Smooth muscle cell (in vitro differentiated cells): ENCODE measurements at regions not wholly inside any gene's neighbourhood (a gene's known extent, or its start where the extent isn't known, plus 50 kb on each side); places are given as distances from the start of the nearest gene placed in this dataset.

ENCODE experiments used
- DNase-seq: peaks from one replicate; lab custom pipeline; 2025; ENCODE audit not compliant: unreplicated experiment; lab: John Stamatoyannopoulos, UW
- H2AFZ ChIP-seq: fragments of 200-600 bp; sonication (generic); 2 replicates; pipeline ENCODE4 v1.6.0; 2016; ENCODE audit warnings: antibody characterized with exemption, low read depth, mild to moderate bottlenecking
- H3F3A ChIP-seq: fragments of 200-600 bp; sonication (generic); 2 replicates; pipeline ENCODE4 v1.6.0; 2017; ENCODE audit warnings: antibody characterized with exemption, low read depth
- H3K27ac ChIP-seq: fragments of 200-600 bp; sonication (generic); 2 replicates; pipeline ENCODE4 v1.5.1; 2016; ENCODE audit warnings: low read depth, mild to moderate bottlenecking
- H3K27me3 ChIP-seq: fragments of 200-600 bp; sonication (generic); 2 replicates; pipeline ENCODE4 v1.6.1; 2016; ENCODE audit warnings: low read depth, mild to moderate bottlenecking
- H3K36me3 ChIP-seq: fragments of 200-600 bp; sonication (generic); 2 replicates; pipeline ENCODE4 v1.5.1; 2016; ENCODE audit warnings: low read depth
- H3K4me1 ChIP-seq: fragments of 200-600 bp; sonication (generic); 2 replicates; pipeline ENCODE4 v1.5.1; 2016; ENCODE audit warnings: low read depth
- H3K4me2 ChIP-seq: fragments of 200-600 bp; sonication (generic); 2 replicates; pipeline ENCODE4 v1.6.0; 2016; ENCODE audit warnings: mild to moderate bottlenecking
- H3K4me3 ChIP-seq: fragments of 200-600 bp; sonication (generic); 2 replicates; pipeline ENCODE4 v1.5.1; 2016; ENCODE audit warnings: mild to moderate bottlenecking
- H3K79me2 ChIP-seq: fragments of 200-600 bp; sonication (generic); 2 replicates; pipeline ENCODE4 v1.6.0; 2016; ENCODE audit warnings: low read depth, mild to moderate bottlenecking
- H3K9ac ChIP-seq: fragments of 200-600 bp; sonication (generic); 2 replicates; pipeline ENCODE4 v1.6.0; 2016; ENCODE audit warnings: low read depth
- H3K9me3 ChIP-seq: fragments of 200-600 bp; sonication (generic); replicated peaks from 2 replicates; pipeline ENCODE4 v1.5.1; 2016; ENCODE audit warnings: low read depth
- H4K20me1 ChIP-seq: fragments of 200-600 bp; sonication (generic); 2 replicates; pipeline ENCODE4 v1.6.0; 2016; ENCODE audit warnings: low read depth
- CTCF ChIP-seq: fragments of 200-600 bp; sonication (generic); IDR thresholded peaks from 2 replicates; pipeline ENCODE4 v1.5.1; 2017; ENCODE audit warnings: borderline replicate concordance, mild to moderate bottlenecking, antibody characterized with exemption; ENCODE audit not compliant: insufficient read depth, poor library complexity, severe bottlenecking
- WGBS: methylation state at CpG from one replicate; pipeline ENCODE4 v1.1.7; 2016; ENCODE audit warnings: low lambda C conversion rate; 5-methylcytosine and 5-hydroxymethylcytosine counted together

GRCh38 chr10:43888586-43888985, 239.9 kb upstream of the ZNF32 start:
- no peak overlapping the region for H3K27ac ChIP-seq
- H3K9ac ChIP-seq = no peak overlapping the region
- no peak overlapping the region for H2AFZ ChIP-seq
- no peaks in the 10 kb centered on the region for H4K20me1 ChIP-seq
- H3F3A ChIP-seq = peaks cover 11% of the 10 kb centered on the region
- peaks cover 6% of the 10 kb centered on the region for H3K27me3 ChIP-seq
- H3K4me2 ChIP-seq = peak overlapping the region; percentile 36
- no peak for TF ChIP-seq CTCF
- H3K4me1 ChIP-seq = peaks cover 9% of the 10 kb centered on the region
- no peaks in the 10 kb centered on the region for H3K36me3 ChIP-seq
- DNase-seq = no peak
- 43% methylated on average over 3 of the region's 3 CpGs for WGBS
- no peaks in the 10 kb centered on the region for H3K79me2 ChIP-seq
- no peak overlapping the region for H3K4me3 ChIP-seq
- no peaks in the 10 kb centered on the region for H3K9me3 ChIP-seq

GRCh38 chr10:43885842-43886241, 237.2 kb upstream of the ZNF32 start:
- H3K27ac ChIP-seq = no peak overlapping the region
- no peak for DNase-seq
- H3F3A ChIP-seq = no peaks in the 10 kb centered on the region
- no peaks in the 10 kb centered on the region for H3K36me3 ChIP-seq
- no peak overlapping the region for H3K9ac ChIP-seq
- peaks cover 3% of the 10 kb centered on the region for H3K4me1 ChIP-seq
- no peaks in the 10 kb centered on the region for H3K79me2 ChIP-seq
- WGBS = 94% methylated on average over 2 of the region's 2 CpGs
- H3K27me3 ChIP-seq = peaks cover 6% of the 10 kb centered on the region
- no peaks in the 10 kb centered on the region for H3K9me3 ChIP-seq
- no peak overlapping the region for H3K4me3 ChIP-seq
- H2AFZ ChIP-seq = no peak overlapping the region
- H3K4me2 ChIP-seq = no peak overlapping the region
- no peaks in the 10 kb centered on the region for H4K20me1 ChIP-seq
- no peak for TF ChIP-seq CTCF

- Histone ChIP-seq H4K20me1 (no peaks in the 10 kb centered on the region), H3K4me2 (no peak overlapping the region), H3K27ac (no peak overlapping the region), H3K27me3 (peaks cover 6% of the 10 kb centered on the region), H3K4me1 (peaks cover under 1% of the 10 kb centered on the region), H3K79me2 (no peaks in the 10 kb centered on the region), H3K9ac (no peak overlapping the region), H3F3A (no peaks in the 10 kb centered on the region), H2AFZ (no peak overlapping the region), H3K4me3 (no peak overlapping the region), H3K9me3 (no peaks in the 10 kb centered on the region), H3K36me3 (no peaks in the 10 kb centered on the region)
- WGBS = 94% methylated on average over 5 of the region's 5 CpGs
- DNase-seq = no peak
- TF ChIP-seq CTCF = no peak
These were observed 236.6 kb upstream of the ZNF32 start for GRCh38 chr10:43885252-43885651.

- H3K27me3 ChIP-seq = peaks cover 6% of the 10 kb centered on the region
- H3K9me3 ChIP-seq = no peaks in the 10 kb centered on the region
- H3F3A ChIP-seq = no peaks in the 10 kb centered on the region
- no peaks in the 10 kb centered on the region for H3K79me2 ChIP-seq
- TF ChIP-seq CTCF = no peak
- H3K4me1 ChIP-seq = no peaks in the 10 kb centered on the region
- no peak overlapping the region for H3K9ac ChIP-seq
- H3K4me3 ChIP-seq = no peak overlapping the region
- no peak overlapping the region for H3K4me2 ChIP-seq
- no peak overlapping the region for H2AFZ ChIP-seq
- WGBS = 89% methylated on average over 8 of the region's 8 CpGs
- no peak for DNase-seq
- no peaks in the 10 kb centered on the region for H3K36me3 ChIP-seq
- H4K20me1 ChIP-seq = no peaks in the 10 kb centered on the region
- no peak overlapping the region for H3K27ac ChIP-seq
These were observed 235.9 kb upstream of the ZNF32 start for GRCh38 chr10:43884501-43885105.
